HG03354 (cell line): ENCODE measurements at regions not wholly inside any gene's neighbourhood (a gene's known extent, or its start where the extent isn't known, plus 50 kb on each side); places are given as distances from the start of the nearest gene placed in this dataset.

Experiments used
- ATAC-seq: cut with Tn5 transposase; IDR thresholded peaks from one replicate; pipeline ENCODE4 v1.9.1; 2021; ENCODE audit warnings: mild to moderate bottlenecking; ENCODE audit not compliant: unreplicated experiment, poor library complexity, severe bottlenecking

DNA sequence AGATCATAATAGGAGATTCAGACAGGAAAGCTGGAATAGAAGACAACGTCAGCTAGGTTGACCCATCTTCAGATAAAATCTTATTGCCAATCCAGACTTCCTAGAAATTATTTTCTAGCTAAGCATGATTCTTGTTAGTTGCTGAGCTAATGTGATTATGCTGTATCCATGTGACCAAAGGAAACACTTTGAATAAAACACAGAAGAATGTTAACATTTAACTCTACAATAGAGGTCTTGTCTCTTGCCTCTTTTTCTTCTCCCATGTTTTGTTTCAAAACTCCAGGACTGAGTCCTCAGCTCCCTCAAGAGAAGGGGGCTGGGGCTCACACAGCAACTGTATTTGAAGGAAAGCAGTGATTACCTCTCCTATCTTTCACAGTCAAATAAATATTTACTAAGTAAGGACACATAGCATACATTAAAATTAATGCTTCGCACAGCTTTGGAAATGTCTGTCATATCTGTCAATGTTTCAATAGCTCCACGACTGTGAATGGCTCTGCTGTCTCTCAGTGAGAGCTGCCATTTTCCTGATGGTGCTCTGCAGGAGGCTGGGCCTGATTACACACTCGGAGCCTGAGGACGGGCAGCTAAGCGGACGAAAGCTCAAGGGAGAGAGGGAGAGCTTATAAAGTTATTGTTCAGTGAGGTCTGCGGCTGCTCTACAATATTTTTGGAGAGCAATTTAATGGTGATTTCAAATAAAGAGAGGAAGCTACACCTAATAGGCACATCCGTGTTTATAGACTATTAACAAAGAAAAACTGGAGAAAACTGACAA lies 64.8 kb upstream of the ZNF462 start:
- no peak for ATAC-seq

DNA sequence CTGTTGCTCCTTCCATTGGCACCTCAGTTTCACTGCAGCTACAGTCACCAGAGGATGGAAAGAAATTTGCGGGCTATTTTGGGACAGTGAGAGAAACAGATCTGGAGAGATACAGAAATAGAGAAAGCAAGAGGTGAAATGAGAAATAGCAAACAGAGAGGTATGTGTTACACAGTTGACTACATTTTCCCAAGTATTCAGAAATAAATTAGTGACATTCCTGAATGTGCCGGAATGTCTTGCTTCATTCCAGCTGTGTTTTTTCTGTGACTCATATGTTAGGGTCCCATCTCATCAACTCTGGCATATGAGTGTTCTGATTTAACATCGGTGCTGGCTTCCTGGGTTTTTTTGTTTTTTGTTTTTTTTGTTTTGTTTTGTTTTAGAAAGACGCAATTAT lies 63.8 kb upstream of the ZNF462 start:
- no peak for ATAC-seq

DNA sequence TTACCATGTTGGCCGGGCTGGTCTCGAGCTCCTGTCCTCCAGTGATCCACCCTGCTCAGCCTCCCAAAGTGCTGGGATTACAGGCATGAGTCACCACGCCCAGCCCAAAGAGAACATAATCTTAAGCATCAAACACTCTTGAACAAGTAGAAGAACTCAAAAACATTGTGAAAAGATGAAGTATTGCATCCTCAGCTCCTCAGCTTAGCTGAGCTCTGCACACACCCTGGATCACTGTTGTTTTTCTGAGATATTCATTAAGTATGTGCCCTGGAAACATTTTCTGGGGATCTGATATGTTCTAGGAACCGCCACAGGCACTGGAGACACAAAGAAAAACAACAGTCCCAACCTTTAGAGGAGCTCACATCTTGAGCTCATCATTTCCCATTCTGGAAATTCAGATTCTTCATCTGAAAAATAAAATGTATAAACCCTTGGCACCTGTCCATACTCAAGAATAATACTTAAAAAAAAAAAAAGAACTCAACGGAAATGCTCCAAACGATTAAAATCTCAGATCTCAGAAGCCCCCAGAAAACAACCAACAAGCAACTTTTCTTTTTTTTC lies 62.2 kb upstream of the ZNF462 start:
- ATAC-seq: no peak

DNA sequence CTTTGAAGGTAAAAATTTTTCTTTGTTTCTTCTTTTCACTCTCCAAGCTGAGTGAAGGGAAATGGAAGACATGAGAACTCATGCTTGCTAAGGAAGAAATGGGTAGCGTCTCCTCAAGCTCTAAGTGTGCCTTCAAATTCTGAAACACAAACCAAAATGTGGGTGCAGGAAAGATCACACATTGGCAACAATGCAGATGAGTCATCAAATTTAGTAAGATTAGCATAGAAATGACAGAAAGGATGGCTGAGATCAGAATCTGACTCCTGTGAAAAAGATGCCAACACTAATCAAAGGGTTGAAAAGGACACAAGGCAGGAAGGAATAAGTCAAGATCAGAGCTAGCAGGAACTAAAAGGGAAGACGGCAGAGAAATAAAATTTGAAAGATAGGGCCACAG lies 61.1 kb upstream of the ZNF462 start:
- no peak for ATAC-seq
